Fibroblast of villous mesenchyme (primary cell): ENCODE measurements at regions not wholly inside any gene's neighbourhood (a gene's known extent, or its start where the extent isn't known, plus 50 kb on each side); places are given as distances from the start of the nearest gene placed in this dataset.

Experiments
- DNase-seq: peaks from one replicate; pipeline ENCODE4 v3.0.0-alpha.2; 2010; ENCODE audit warnings: low read depth
- H3K4me3 ChIP-seq: 2 replicates; pipeline ENCODE4 v1.5.1; 2011; ENCODE audit warnings: low read depth, mild to moderate bottlenecking, low read length
- CTCF ChIP-seq: IDR thresholded peaks from 2 replicates; pipeline ENCODE4 v1.5.1; 2012; ENCODE audit warnings: low read depth, mild to moderate bottlenecking, low read length; ENCODE audit not compliant: insufficient read depth

GRCh38 chr11:115050756-115051155 is 372.4 kb downstream of the NXPE2 start:
- TF ChIP-seq CTCF: no peak
- H3K4me3 ChIP-seq: no peak overlapping the region
- no peak for DNase-seq

- no peak for TF ChIP-seq CTCF
- DNase-seq: no peak
- no peak overlapping the region for H3K4me3 ChIP-seq
These were observed 373.7 kb downstream of the NXPE2 start for GRCh38 chr11:115051938-115052590.

DNA sequence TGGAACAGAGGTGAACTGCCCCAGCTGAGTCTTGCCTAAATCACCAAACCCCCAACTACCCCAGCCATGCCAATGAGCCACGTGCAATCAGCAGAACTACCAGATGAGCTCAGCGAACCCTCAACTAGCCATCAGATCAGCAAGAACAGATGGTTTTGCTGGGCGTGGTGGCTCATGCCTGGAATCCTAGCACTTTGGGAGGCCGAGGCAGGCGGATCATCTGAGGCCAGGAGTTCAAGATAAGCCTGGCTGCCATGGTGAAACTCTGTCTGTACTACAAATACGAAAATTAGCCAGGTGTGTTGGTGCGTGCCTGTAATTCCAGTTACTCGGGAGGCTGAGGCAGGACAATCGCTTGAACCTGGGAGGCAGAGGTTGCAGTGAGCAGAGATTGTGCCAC is 374.3 kb downstream of the NXPE2 start:
- DNase-seq: no peak

GRCh38 chr11:115054570-115055538 is 376.5 kb downstream of the NXPE2 start:
- DNase-seq: no peak
- H3K4me3 ChIP-seq: no peak overlapping the region
- TF ChIP-seq CTCF: no peak

More for the DNA sequence above, 374.3 kb downstream of the NXPE2 start:
- TF ChIP-seq CTCF: no peak
- H3K4me3 ChIP-seq: no peak overlapping the region

GRCh38 chr11:115056514-115056913 is 378.2 kb downstream of the NXPE2 start:
- TF ChIP-seq CTCF: no peak
- no peak for DNase-seq
- H3K4me3 ChIP-seq: no peak overlapping the region

- no peak for TF ChIP-seq CTCF
- H3K4me3 ChIP-seq: no peak overlapping the region
- DNase-seq: no peak
These were observed 382.5 kb downstream of the NXPE2 start for GRCh38 chr11:115060840-115061239.
